PC-9 (cell line): ENCODE measurements at regions not wholly inside any gene's neighbourhood (a gene's known extent, or its start where the extent isn't known, plus 50 kb on each side); places are given as distances from the start of the nearest gene placed in this dataset.

ENCODE experiments used
- BruUV-seq: library from RNA; stranded (reverse); fragments of 400-500 nt; replicated peaks from 2 replicates; lab custom pipeline; 2021; lab: Mats Ljungman, UMichigan
- CTCF ChIA-PET: fragments of 300-600 bp; sonication (Branson Sonifier 250); formaldehyde crosslinking; loops from one replicate; lab custom pipeline; 2022; ENCODE audit warnings: antibody characterized with exemption; lab: Charles Lee
- POLR2A ChIA-PET: fragments of 300-600 bp; sonication (Branson Sonifier 250); formaldehyde crosslinking; loops from one replicate; lab custom pipeline; 2022; ENCODE audit warnings: antibody characterized with exemption; ENCODE audit not compliant: unreplicated experiment; lab: Charles Lee
- DNase-seq, 2 experiments: peaks; one replicate each; pipeline versions ENCODE4 v3.0.0 to v3.0.0-alpha.2; 2015 to 2022; ENCODE audit warnings: mixed read lengths in 1 of 2
- H2AFZ ChIP-seq: fragments of 200-600 bp; sonication (generic); 2 replicates; pipeline ENCODE4 v1.8.1; 2017; ENCODE audit warnings: antibody characterized with exemption
- H3F3A ChIP-seq: fragments of 200-600 bp; sonication (generic); 2 replicates; pipeline ENCODE4 v1.8.1; 2017; ENCODE audit warnings: antibody characterized with exemption, mild to moderate bottlenecking, low read depth; ENCODE audit not compliant: insufficient read depth
- H3K27ac ChIP-seq: fragments of 200-600 bp; sonication (generic); 2 replicates; pipeline ENCODE4 v1.6.1; 2016; ENCODE audit warnings: mixed run types
- H3K27me3 ChIP-seq: fragments of 200-600 bp; sonication (generic); 2 replicates; pipeline ENCODE4 v1.6.1; 2016; ENCODE audit warnings: low read depth, mixed run types; ENCODE audit not compliant: insufficient read depth
- H3K36me3 ChIP-seq: fragments of 200-600 bp; sonication (generic); 2 replicates; pipeline ENCODE4 v1.6.1; 2016; ENCODE audit warnings: low read depth, mixed run types
- H3K4me1 ChIP-seq: fragments of 200-600 bp; sonication (generic); replicated peaks from 2 replicates; pipeline ENCODE4 v1.6.1; 2016; ENCODE audit warnings: mixed run types; ENCODE audit not compliant: insufficient read depth
- H3K4me2 ChIP-seq: fragments of 200-600 bp; sonication (generic); 2 replicates; pipeline ENCODE4 v1.6.1; 2017; ENCODE audit warnings: mixed run types
- H3K4me3 ChIP-seq: fragments of 200-600 bp; sonication (generic); 2 replicates; pipeline ENCODE4 v1.6.1; 2016; ENCODE audit warnings: mixed run types
- H3K79me2 ChIP-seq: fragments of 200-600 bp; sonication (generic); 2 replicates; pipeline ENCODE4 v1.6.1; 2017; ENCODE audit warnings: low read depth, mixed run types
- H3K9me2 ChIP-seq: fragments of 200-600 bp; sonication (generic); 2 replicates; pipeline ENCODE4 v1.8.1; 2017; ENCODE audit warnings: mild to moderate bottlenecking; ENCODE audit not compliant: insufficient read depth
- H3K9me3 ChIP-seq: fragments of 200-600 bp; sonication (generic); 2 replicates; pipeline ENCODE4 v1.8.1; 2016; ENCODE audit warnings: low read depth; ENCODE audit not compliant: insufficient read depth
- H4K20me1 ChIP-seq: fragments of 200-600 bp; sonication (generic); 2 replicates; pipeline ENCODE4 v1.8.1; 2017; ENCODE audit not compliant: insufficient read depth
- CTCF ChIP-seq: fragments of 200-600 bp; sonication (generic); conservative IDR thresholded peaks from 2 replicates; pipeline ENCODE4 v1.6.1; 2017; ENCODE audit warnings: mixed run types, antibody characterized with exemption, mild to moderate bottlenecking, moderate library complexity
- EZH2 ChIP-seq: fragments of 200-600 bp; sonication (generic); IDR thresholded peaks from 2 replicates; pipeline ENCODE4 v1.8.0; 2017; ENCODE audit warnings: antibody characterized with exemption, low read depth
- intact Hi-C: fragments of 100-400 bp; cut with micrococcal nuclease; formaldehyde crosslinking; loops from one replicate; pipeline ENCODE4 v1.10.0; 2022; ENCODE audit not compliant: unreplicated experiment

- Histone ChIP-seq H3K9me2 (no peaks in the 10 kb centered on the region), H3K4me3 (no peak overlapping the region), H3K27ac (no peak overlapping the region), H3K79me2 (no peaks in the 10 kb centered on the region), H3K27me3 (no peaks in the 10 kb centered on the region), H3K9me3 (no peaks in the 10 kb centered on the region), H3K4me1 (no peaks in the 10 kb centered on the region), H4K20me1 (no peaks in the 10 kb centered on the region), H2AFZ (no peak overlapping the region), H3K36me3 (no peaks in the 10 kb centered on the region), H3K4me2 (no peak overlapping the region), H3F3A (no peaks in the 10 kb centered on the region)
- TF ChIP-seq EZH2 (no peak), CTCF (no peak)
- no TSS peak for BruUV-seq
- ChIA-PET POLR2A (no interaction called here), CTCF (no interaction called here)
- intact Hi-C loops: no loop called here
- no peak for DNase-seq
These were observed 137.6 kb upstream of the ZNF385D start for GRCh38 chr3:21888656-21889055.

- BruUV-seq: no TSS peak
- Histone ChIP-seq H2AFZ (no peak overlapping the region), H4K20me1 (no peaks in the 10 kb centered on the region), H3K4me2 (no peak overlapping the region), H3K27ac (no peak overlapping the region), H3K4me1 (no peaks in the 10 kb centered on the region), H3K36me3 (no peaks in the 10 kb centered on the region), H3K9me2 (no peaks in the 10 kb centered on the region), H3F3A (no peaks in the 10 kb centered on the region), H3K79me2 (no peaks in the 10 kb centered on the region), H3K27me3 (no peaks in the 10 kb centered on the region), H3K4me3 (no peak overlapping the region), H3K9me3 (no peaks in the 10 kb centered on the region)
- intact Hi-C loops: no loop called here
- ChIA-PET CTCF (no interaction called here), POLR2A (no interaction called here)
- TF ChIP-seq EZH2: no peak
- TF ChIP-seq CTCF: no peak
- no peak for DNase-seq
These were observed 138.2 kb upstream of the ZNF385D start for GRCh38 chr3:21889166-21889565.

- no peak overlapping the region for H3K27ac ChIP-seq
- ChIA-PET POLR2A (no interaction called here), CTCF (no interaction called here)
- H3K36me3 ChIP-seq: no peaks in the 10 kb centered on the region
- no peaks in the 10 kb centered on the region for H3K79me2 ChIP-seq
- H3K4me2 ChIP-seq: no peak overlapping the region
- H3K4me1 ChIP-seq: no peaks in the 10 kb centered on the region
- no peaks in the 10 kb centered on the region for H4K20me1 ChIP-seq
- no peak for DNase-seq
- H3K4me3 ChIP-seq: no peak overlapping the region
- TF ChIP-seq EZH2 (no peak), CTCF (no peak)
- no TSS peak for BruUV-seq
- H3K27me3 ChIP-seq: no peaks in the 10 kb centered on the region
- no peak overlapping the region for H2AFZ ChIP-seq
- intact Hi-C loops: loop anchor here (5.0 kb wide), 2 partner anchors 1380 to 1665 kb away; no protein-coding TSS in a partner anchor
- no peaks in the 10 kb centered on the region for H3F3A ChIP-seq
- no peaks in the 10 kb centered on the region for H3K9me3 ChIP-seq
- H3K9me2 ChIP-seq: no peaks in the 10 kb centered on the region
These were observed 141.1 kb upstream of the ZNF385D start for GRCh38 chr3:21892104-21892503.
